HEK293 (cell line): ENCODE measurements at regions not wholly inside any gene's neighbourhood (a gene's known extent, or its start where the extent isn't known, plus 50 kb on each side); places are given as distances from the start of the nearest gene placed in this dataset.

ENCODE experiments used
- CTCF ChIA-PET: fragments of 350-600 bp; formaldehyde crosslinking; extraction: SDS; loops from one replicate; lab custom pipeline; 2021; ENCODE audit warnings: antibody characterized with exemption; lab: Yijun Ruan, JAX
- POLR2A ChIA-PET: fragments of 300-600 bp; formaldehyde crosslinking; extraction: SDS; loops from one replicate; lab custom pipeline; 2020; ENCODE audit warnings: antibody characterized with exemption, inconsistent platforms; lab: Yijun Ruan, JAX
- H3K27ac ChIP-seq: fragments of 200-500 bp; sonication (Bioruptor generic); 2 replicates; pipeline ENCODE4 v1.5.1; 2014; ENCODE audit warnings: low read depth, low read length, control low read depth, inconsistent platforms; ENCODE audit errors: extremely low read depth
- H3K36me3 ChIP-seq, 2 experiments: fragments of 200-500 bp in 1 of 2; sonication (Bioruptor generic) in 1 of 2; 1 replicate in 1 of 2; 2 replicates in 1 of 2; pipeline ENCODE4 v1.5.1; 2014 to 2017; ENCODE audit warnings: inconsistent platforms in 2 of 2, low read length in 2 of 2; ENCODE audit not compliant: control insufficient read depth in 2 of 2, insufficient read depth in 1 of 2
- H3K4me1 ChIP-seq: fragments of 200-500 bp; sonication (Bioruptor generic); 2 replicates; pipeline ENCODE4 v1.5.1; 2014; ENCODE audit warnings: mild to moderate bottlenecking, low read length, inconsistent platforms; ENCODE audit not compliant: control insufficient read depth, insufficient read depth
- H3K4me3 ChIP-seq: 2 replicates; pipeline ENCODE4 v1.5.1; 2011; ENCODE audit warnings: low read depth, mild to moderate bottlenecking, control low read depth, low read length, moderate library complexity
- H3K9me3 ChIP-seq: fragments of 200-500 bp; sonication (Bioruptor generic); 2 replicates; pipeline ENCODE4 v1.5.1; 2014; ENCODE audit warnings: low read depth, low read length, inconsistent platforms; ENCODE audit not compliant: control insufficient read depth, insufficient read depth
- HOXA7 ChIP-seq: sonication (generic); formaldehyde crosslinking; IDR thresholded peaks from 2 replicates; pipeline ENCODE4 v1.8.1; 2022; ENCODE audit warnings: missing genetic modification reagents, borderline replicate concordance
- ZBTB17 ChIP-seq: fragments of 450-650 bp; formaldehyde crosslinking; IDR thresholded peaks from 2 replicates; pipeline ENCODE4 v1.5.1; 2016; ENCODE audit warnings: missing biosample characterization, missing genetic modification characterization
- ZNF175 ChIP-seq: fragments of 450-650 bp; formaldehyde crosslinking; IDR thresholded peaks from 2 replicates; pipeline ENCODE4 v1.5.1; 2016; ENCODE audit warnings: missing biosample characterization, missing genetic modification characterization
- ZNF416 ChIP-seq: fragments of 450-650 bp; formaldehyde crosslinking; IDR thresholded peaks from 2 replicates; pipeline ENCODE4 v1.5.1; 2016; ENCODE audit warnings: missing biosample characterization, missing genetic modification characterization
- ZNF549 ChIP-seq: fragments of 450-650 bp; IDR thresholded peaks from 2 replicates; pipeline ENCODE4 v1.5.1; 2018; ENCODE audit warnings: missing biosample characterization, missing genetic modification characterization, mild to moderate bottlenecking, inconsistent platforms, moderate library complexity
- ZNF558 ChIP-seq: fragments of 450-650 bp; formaldehyde crosslinking; IDR thresholded peaks from 2 replicates; pipeline ENCODE4 v1.5.1; 2016; ENCODE audit warnings: missing biosample characterization, missing genetic modification characterization
- ZNF624 ChIP-seq: fragments of 450-650 bp; formaldehyde crosslinking; IDR thresholded peaks from 2 replicates; pipeline ENCODE4 v1.5.1; 2017; ENCODE audit warnings: missing biosample characterization, missing genetic modification characterization
- ZNF701 ChIP-seq: fragments of 450-650 bp; formaldehyde crosslinking; IDR thresholded peaks from 2 replicates; pipeline ENCODE4 v1.5.1; 2016; ENCODE audit warnings: missing biosample characterization, missing genetic modification characterization
- ZNF776 ChIP-seq: fragments of 450-650 bp; formaldehyde crosslinking; IDR thresholded peaks from 2 replicates; pipeline ENCODE4 v1.5.0; 2017; ENCODE audit warnings: missing biosample characterization, missing genetic modification characterization, borderline replicate concordance
- ZSCAN30 ChIP-seq: fragments of 450-650 bp; IDR thresholded peaks from 2 replicates; pipeline ENCODE4 v1.5.1; 2018; ENCODE audit warnings: missing biosample characterization, mild to moderate bottlenecking, missing genetic modification characterization, moderate library complexity
- TF ChIP-seq, protein P1 (sequence below): fragments of 450-650 bp; formaldehyde crosslinking; IDR thresholded peaks from 2 replicates; pipeline ENCODE4 v1.5.1; 2016; ENCODE audit warnings: missing biosample characterization, missing genetic modification characterization
- TF ChIP-seq, protein P2 (sequence below): fragments of 450-650 bp; formaldehyde crosslinking; IDR thresholded peaks from 2 replicates; pipeline ENCODE4 v1.5.0; 2017; ENCODE audit warnings: missing biosample characterization, missing genetic modification characterization, borderline replicate concordance
- TF ChIP-seq, protein P3 (sequence below): fragments of 450-650 bp; formaldehyde crosslinking; IDR thresholded peaks from 2 replicates; pipeline ENCODE4 v1.5.1; 2017; ENCODE audit warnings: missing biosample characterization, mild to moderate bottlenecking, missing genetic modification characterization, moderate library complexity
- TF ChIP-seq, protein P4 (sequence below): fragments of 450-650 bp; formaldehyde crosslinking; IDR thresholded peaks from 2 replicates; pipeline ENCODE4 v1.5.1; 2016; ENCODE audit warnings: missing biosample characterization, missing genetic modification characterization
- TF ChIP-seq, protein P5 (sequence below): fragments of 450-650 bp; IDR thresholded peaks from 2 replicates; pipeline ENCODE4 v1.5.1; 2018; ENCODE audit warnings: missing biosample characterization, missing genetic modification characterization

DNA sequence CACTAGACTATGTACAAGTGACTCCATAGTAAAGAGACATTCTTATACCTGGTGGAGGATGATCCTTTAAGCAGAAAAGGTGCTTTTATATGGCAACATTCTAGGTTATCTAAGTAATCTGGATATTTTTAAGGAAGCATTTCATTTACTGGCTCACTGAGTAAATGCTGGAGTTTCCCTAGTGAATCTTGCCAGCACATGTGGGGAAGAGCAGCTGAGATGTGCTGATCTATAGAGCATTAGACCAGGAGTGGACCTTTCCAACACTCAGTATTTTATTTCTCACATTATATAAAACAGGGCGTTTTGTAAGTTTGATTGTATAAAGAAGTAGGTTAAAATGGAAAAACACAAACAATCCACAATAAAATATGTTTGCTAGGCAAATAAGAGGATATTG, 478.5 kb downstream of the ATP23 start:
- no peak overlapping the region for H3K27ac ChIP-seq
- no peaks in the 10 kb centered on the region for H3K4me1 ChIP-seq
- CTCF ChIA-PET: interaction anchor here (0.6 to 0.7 kb wide), 2 partner anchors 23 to 25 kb away, joined by 3 read pairs; no protein-coding TSS in a partner anchor
- TF ChIP-seq HOXA7 (CRISPR knock-in tag) (no peak), ZNF549 (tag by site-specific recombination) (no peak), ZSCAN30 (no peak), ZBTB17 (tag by site-specific recombination) (no peak)
- TF ChIP-seq, protein P1, sequence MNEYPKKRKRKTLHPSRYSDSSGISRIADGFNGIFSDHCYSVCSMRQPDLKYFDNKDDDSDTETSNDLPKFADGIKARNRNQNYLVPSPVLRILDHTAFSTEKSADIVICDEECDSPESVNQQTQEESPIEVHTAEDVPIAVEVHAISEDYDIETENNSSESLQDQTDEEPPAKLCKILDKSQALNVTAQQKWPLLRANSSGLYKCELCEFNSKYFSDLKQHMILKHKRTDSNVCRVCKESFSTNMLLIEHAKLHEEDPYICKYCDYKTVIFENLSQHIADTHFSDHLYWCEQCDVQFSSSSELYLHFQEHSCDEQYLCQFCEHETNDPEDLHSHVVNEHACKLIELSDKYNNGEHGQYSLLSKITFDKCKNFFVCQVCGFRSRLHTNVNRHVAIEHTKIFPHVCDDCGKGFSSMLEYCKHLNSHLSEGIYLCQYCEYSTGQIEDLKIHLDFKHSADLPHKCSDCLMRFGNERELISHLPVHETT (tag by site-specific recombination): no peak
- TF ChIP-seq, protein P2, sequence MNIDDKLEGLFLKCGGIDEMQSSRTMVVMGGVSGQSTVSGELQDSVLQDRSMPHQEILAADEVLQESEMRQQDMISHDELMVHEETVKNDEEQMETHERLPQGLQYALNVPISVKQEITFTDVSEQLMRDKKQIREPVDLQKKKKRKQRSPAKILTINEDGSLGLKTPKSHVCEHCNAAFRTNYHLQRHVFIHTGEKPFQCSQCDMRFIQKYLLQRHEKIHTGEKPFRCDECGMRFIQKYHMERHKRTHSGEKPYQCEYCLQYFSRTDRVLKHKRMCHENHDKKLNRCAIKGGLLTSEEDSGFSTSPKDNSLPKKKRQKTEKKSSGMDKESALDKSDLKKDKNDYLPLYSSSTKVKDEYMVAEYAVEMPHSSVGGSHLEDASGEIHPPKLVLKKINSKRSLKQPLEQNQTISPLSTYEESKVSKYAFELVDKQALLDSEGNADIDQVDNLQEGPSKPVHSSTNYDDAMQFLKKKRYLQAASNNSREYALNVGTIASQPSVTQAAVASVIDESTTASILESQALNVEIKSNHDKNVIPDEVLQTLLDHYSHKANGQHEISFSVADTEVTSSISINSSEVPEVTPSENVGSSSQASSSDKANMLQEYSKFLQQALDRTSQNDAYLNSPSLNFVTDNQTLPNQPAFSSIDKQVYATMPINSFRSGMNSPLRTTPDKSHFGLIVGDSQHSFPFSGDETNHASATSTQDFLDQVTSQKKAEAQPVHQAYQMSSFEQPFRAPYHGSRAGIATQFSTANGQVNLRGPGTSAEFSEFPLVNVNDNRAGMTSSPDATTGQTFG (tag by site-specific recombination): no peak
- H3K36me3 ChIP-seq: no peaks in the 10 kb centered on the region
- H3K9me3 ChIP-seq: no peaks in the 10 kb centered on the region
- no peak overlapping the region for H3K4me3 ChIP-seq
- POLR2A ChIA-PET: no interaction called here

DNA sequence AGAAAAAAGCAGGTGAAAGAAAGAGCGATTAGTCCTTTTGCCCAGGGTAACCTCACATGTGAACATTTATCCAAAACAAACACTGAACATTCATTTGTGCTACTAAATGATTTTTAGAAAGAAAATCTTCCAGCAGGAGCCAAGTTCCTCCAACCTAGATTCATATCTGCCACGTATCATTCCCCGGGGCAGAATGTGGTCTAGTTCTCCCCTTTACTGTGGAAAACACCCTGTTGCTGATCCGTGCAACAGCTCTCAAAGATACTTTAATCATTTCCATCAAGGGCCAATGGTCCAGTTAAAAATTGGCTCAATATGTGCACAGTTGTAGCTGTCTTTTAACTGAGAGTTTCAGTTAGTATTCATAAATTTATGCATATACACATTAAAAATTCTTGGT, 479.1 kb downstream of the ATP23 start:
- POLR2A ChIA-PET: no interaction called here
- H3K4me1 ChIP-seq: no peaks in the 10 kb centered on the region; the same call in 1 of the 2 replicates
- TF ChIP-seq ZNF558 (tag by site-specific recombination) (no peak), ZNF776 (no peak), ZNF701 (tag by site-specific recombination) (no peak), ZNF624 (no peak), ZNF175 (tag by site-specific recombination) (no peak), ZNF416 (tag by site-specific recombination) (no peak)
- TF ChIP-seq, protein P3, sequence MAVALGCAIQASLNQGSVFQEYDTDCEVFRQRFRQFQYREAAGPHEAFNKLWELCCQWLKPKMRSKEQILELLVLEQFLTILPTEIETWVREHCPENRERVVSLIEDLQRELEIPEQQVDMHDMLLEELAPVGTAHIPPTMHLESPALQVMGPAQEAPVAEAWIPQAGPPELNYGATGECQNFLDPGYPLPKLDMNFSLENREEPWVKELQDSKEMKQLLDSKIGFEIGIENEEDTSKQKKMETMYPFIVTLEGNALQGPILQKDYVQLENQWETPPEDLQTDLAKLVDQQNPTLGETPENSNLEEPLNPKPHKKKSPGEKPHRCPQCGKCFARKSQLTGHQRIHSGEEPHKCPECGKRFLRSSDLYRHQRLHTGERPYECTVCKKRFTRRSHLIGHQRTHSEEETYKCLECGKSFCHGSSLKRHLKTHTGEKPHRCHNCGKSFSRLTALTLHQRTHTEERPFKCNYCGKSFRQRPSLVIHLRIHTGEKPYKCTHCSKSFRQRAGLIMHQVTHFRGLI (tag by site-specific recombination): no peak
- TF ChIP-seq, protein P4, sequence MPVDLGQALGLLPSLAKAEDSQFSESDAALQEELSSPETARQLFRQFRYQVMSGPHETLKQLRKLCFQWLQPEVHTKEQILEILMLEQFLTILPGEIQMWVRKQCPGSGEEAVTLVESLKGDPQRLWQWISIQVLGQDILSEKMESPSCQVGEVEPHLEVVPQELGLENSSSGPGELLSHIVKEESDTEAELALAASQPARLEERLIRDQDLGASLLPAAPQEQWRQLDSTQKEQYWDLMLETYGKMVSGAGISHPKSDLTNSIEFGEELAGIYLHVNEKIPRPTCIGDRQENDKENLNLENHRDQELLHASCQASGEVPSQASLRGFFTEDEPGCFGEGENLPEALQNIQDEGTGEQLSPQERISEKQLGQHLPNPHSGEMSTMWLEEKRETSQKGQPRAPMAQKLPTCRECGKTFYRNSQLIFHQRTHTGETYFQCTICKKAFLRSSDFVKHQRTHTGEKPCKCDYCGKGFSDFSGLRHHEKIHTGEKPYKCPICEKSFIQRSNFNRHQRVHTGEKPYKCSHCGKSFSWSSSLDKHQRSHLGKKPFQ (tag by site-specific recombination): no peak
- TF ChIP-seq, protein P5, sequence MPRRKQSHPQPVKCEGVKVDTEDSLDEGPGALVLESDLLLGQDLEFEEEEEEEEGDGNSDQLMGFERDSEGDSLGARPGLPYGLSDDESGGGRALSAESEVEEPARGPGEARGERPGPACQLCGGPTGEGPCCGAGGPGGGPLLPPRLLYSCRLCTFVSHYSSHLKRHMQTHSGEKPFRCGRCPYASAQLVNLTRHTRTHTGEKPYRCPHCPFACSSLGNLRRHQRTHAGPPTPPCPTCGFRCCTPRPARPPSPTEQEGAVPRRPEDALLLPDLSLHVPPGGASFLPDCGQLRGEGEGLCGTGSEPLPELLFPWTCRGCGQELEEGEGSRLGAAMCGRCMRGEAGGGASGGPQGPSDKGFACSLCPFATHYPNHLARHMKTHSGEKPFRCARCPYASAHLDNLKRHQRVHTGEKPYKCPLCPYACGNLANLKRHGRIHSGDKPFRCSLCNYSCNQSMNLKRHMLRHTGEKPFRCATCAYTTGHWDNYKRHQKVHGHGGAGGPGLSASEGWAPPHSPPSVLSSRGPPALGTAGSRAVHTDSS (tag by site-specific recombination): no peak
- H3K4me3 ChIP-seq: no peak overlapping the region
- H3K36me3 ChIP-seq: no peaks in the 10 kb centered on the region
- H3K27ac ChIP-seq: no peak overlapping the region
- no peaks in the 10 kb centered on the region for H3K9me3 ChIP-seq
- CTCF ChIA-PET: interaction anchor here (0.6 to 0.7 kb wide), 2 partner anchors 23 to 73 kb away, joined by 3 read pairs; no protein-coding TSS in a partner anchor
